ENCODE measurements at regions not wholly inside any gene's neighbourhood (a gene's known extent, or its start where the extent isn't known, plus 50 kb on each side); places are given as distances from the start of the nearest gene placed in this dataset.
"Not testable (repeated sequence)": the region's sequence is repeated elsewhere in the genome, so short reads cannot be mapped to it uniquely, and the experiment has no call there.

- no peak for DNase-seq (ENCODE audit: low read depth)
- H3K4me3 ChIP-seq (ENCODE audit: low read depth, low read length) = no peak overlapping the region
- TF ChIP-seq MYC (IDR thresholded peaks at IDR 0.05; ENCODE audit: low read depth, low read length) (no peak), POLR2A (IDR thresholded peaks at IDR 0.05; ENCODE audit: extremely low read depth, insufficient read length) (no peak), MAX (IDR thresholded peaks at IDR 0.05; ENCODE audit: low read depth, low read length) (no peak), CTCF (IDR thresholded peaks at IDR 0.05; ENCODE audit: low read depth, low read length) (no peak)
Measured at GRCh38 chr4:154164931-154165839, 326.4 kb downstream of the DCHS2 start.

GRCh38 chr4:154160519-154161301, 330.9 kb downstream of the DCHS2 start:
- no peak for TF ChIP-seq CTCF (IDR thresholded peaks at IDR 0.05; ENCODE audit: low read depth, low read length)
- TF ChIP-seq MAX (IDR thresholded peaks at IDR 0.05; ENCODE audit: low read depth, low read length) = no peak
- TF ChIP-seq MYC (IDR thresholded peaks at IDR 0.05; ENCODE audit: low read depth, low read length) = no peak
- TF ChIP-seq POLR2A (IDR thresholded peaks at IDR 0.05; ENCODE audit: extremely low read depth, insufficient read length) = no peak
- H3K4me3 ChIP-seq (ENCODE audit: low read depth, low read length) = no peak overlapping the region
- DNase-seq (ENCODE audit: low read depth) = no peak

- DNase-seq (ENCODE audit: low read depth) = no peak
- H3K4me3 ChIP-seq (ENCODE audit: low read depth, low read length) = no peak overlapping the region
- TF ChIP-seq MYC (IDR thresholded peaks at IDR 0.05; ENCODE audit: low read depth, low read length) (no peak), CTCF (IDR thresholded peaks at IDR 0.05; ENCODE audit: low read depth, low read length) (no peak), POLR2A (IDR thresholded peaks at IDR 0.05; ENCODE audit: extremely low read depth, insufficient read length) (no peak), MAX (IDR thresholded peaks at IDR 0.05; ENCODE audit: low read depth, low read length) (no peak)
Measured at GRCh38 chr4:154158361-154159155, 333.0 kb downstream of the DCHS2 start.

- H3K4me3 ChIP-seq (ENCODE audit: low read depth, low read length) = no peak overlapping the region
- TF ChIP-seq MAX (IDR thresholded peaks at IDR 0.05; ENCODE audit: low read depth, low read length) (no peak), CTCF (IDR thresholded peaks at IDR 0.05; ENCODE audit: low read depth, low read length) (no peak), MYC (IDR thresholded peaks at IDR 0.05; ENCODE audit: low read depth, low read length) (no peak), POLR2A (IDR thresholded peaks at IDR 0.05; ENCODE audit: extremely low read depth, insufficient read length) (no peak)
- no peak for DNase-seq (ENCODE audit: low read depth)
Measured at GRCh38 chr4:154152546-154152945, 339.1 kb downstream of the DCHS2 start.

GRCh38 chr4:154149236-154149635, 342.4 kb downstream of the DCHS2 start:
- H3K4me3 ChIP-seq (ENCODE audit: low read depth, low read length); DNase-seq (ENCODE audit: low read depth): not testable (repeated sequence)

All from NB4 (cell line).